Fibroblast of the aortic adventitia (primary cell): ENCODE measurements at regions not wholly inside any gene's neighbourhood (a gene's known extent, or its start where the extent isn't known, plus 50 kb on each side); places are given as distances from the start of the nearest gene placed in this dataset.

Experiments
- DNase-seq: peaks from one replicate; pipeline ENCODE4 v3.0.0-alpha.2; 2010; ENCODE audit warnings: low read depth
- H3K4me3 ChIP-seq: 2 replicates; pipeline ENCODE4 v1.5.1; 2011; ENCODE audit warnings: low read depth, mild to moderate bottlenecking, control low read depth, low read length, moderate library complexity
- TF ChIP-seq, protein P1 (sequence below): IDR thresholded peaks from 2 replicates; pipeline ENCODE4 v1.5.1; 2011; ENCODE audit warnings: mild to moderate bottlenecking, low read length, control low read depth, inconsistent platforms; ENCODE audit not compliant: insufficient read depth

DNA sequence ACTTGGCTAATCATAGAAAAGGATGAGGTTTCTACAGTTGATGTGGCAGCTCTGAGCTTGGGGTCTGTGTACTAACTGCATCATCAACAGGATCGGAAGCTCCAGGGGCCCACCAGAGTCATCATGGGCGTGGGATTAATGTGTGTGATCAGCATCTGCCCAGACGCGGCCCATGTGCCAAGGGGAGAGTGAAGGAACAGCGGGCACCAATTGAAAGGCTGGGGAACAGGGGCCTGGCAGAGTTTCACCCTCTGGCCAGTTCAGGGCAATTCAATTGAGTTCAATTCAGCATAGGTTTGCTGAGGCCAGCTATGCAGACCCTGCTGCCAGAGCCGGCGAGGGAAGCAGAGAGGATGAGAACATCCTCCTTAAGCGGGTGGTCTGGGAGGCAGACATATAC is 260.0 kb upstream of the AJAP1 start:
- TF ChIP-seq, protein P1, sequence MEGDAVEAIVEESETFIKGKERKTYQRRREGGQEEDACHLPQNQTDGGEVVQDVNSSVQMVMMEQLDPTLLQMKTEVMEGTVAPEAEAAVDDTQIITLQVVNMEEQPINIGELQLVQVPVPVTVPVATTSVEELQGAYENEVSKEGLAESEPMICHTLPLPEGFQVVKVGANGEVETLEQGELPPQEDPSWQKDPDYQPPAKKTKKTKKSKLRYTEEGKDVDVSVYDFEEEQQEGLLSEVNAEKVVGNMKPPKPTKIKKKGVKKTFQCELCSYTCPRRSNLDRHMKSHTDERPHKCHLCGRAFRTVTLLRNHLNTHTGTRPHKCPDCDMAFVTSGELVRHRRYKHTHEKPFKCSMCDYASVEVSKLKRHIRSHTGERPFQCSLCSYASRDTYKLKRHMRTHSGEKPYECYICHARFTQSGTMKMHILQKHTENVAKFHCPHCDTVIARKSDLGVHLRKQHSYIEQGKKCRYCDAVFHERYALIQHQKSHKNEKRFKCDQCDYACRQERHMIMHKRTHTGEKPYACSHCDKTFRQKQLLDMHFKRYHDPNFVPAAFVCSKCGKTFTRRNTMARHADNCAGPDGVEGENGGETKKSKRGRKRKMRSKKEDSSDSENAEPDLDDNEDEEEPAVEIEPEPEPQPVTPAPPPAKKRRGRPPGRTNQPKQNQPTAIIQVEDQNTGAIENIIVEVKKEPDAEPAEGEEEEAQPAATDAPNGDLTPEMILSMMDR = no peak
- H3K4me3 ChIP-seq = no peak overlapping the region
- no peak for DNase-seq

DNA sequence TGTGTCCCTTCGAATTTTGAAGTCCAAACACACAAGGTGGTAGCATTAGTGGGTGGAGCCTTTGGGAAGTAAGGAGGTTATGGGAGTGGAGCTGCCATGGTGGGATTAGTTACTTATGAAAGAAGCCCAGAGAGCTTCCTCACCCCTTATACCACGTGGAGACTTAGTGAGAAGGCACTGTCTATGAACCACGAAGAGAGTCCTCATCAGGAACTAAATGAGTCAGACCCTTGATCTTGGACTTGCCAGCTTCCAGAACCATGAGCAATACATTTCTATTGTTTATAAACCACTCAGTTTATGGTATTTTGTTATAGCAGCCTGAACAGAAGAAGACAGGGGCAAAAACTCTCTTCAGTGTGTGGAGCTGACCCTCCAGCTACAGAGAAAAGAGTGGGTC is 259.3 kb upstream of the AJAP1 start:
- no peak for DNase-seq
- TF ChIP-seq, protein P1 = no peak
- H3K4me3 ChIP-seq = no peak overlapping the region

DNA sequence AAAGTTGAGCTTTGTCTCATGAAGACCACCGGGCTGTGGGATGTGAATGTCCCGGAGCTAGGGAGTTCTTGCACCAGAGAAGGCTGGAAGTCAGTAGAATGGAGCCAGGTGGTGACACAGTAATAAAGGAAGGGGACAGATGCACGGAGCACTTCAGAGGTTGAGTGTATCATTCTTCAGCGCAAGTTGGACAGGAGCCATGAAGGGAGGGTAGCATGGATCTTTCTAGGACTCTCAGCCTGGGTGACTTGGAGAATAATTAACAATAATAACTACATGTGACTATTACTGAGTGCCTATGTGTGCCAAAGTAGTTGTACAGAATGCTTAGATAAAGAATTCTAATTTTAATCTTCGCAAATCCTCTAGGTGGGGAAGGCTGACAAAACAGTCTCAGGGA is 258.7 kb upstream of the AJAP1 start:
- TF ChIP-seq, protein P1 = no peak
- DNase-seq = no peak
- no peak overlapping the region for H3K4me3 ChIP-seq

DNA sequence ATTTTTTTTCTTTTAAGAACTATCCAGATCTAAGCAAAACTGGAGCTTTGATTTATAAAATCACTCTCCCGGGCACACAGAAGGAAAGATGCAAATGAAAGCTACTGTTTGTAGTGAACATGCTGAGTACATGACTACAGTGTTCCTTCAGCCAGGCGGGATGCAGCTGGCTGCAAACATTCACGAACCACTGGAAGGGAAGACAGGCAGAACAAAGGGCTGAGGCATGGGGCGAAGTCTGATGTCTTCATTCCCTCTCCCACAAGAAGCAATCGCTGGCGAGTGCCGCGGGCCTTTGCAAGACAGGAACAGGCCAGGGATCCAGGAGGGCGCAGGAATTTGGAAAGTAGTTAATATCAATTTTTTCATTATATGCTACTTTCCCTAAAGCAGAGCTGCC is 257.9 kb upstream of the AJAP1 start:
- TF ChIP-seq, protein P1 = no peak
- no peak for DNase-seq
- no peak overlapping the region for H3K4me3 ChIP-seq

DNA sequence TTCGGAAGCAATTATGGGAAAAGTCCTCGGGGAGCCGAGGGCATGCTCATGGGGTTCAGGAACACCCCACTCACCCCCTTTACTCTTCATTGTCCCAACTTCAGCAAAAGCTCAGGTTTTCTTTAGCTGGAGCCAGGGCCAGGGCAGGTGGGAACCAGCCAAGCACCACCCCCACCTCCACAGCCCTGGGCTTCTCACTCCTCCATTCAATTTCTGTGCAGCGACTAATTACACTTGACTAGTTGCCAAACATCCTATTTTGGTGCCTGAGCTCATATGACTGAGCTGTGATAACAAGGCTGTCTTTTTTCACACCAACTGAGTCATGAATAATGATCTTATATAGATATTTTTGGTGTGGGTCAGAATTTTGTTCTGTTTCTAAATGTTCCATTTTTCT is 257.2 kb upstream of the AJAP1 start:
- TF ChIP-seq, protein P1 = no peak
- no peak for DNase-seq
- no peak overlapping the region for H3K4me3 ChIP-seq

DNA sequence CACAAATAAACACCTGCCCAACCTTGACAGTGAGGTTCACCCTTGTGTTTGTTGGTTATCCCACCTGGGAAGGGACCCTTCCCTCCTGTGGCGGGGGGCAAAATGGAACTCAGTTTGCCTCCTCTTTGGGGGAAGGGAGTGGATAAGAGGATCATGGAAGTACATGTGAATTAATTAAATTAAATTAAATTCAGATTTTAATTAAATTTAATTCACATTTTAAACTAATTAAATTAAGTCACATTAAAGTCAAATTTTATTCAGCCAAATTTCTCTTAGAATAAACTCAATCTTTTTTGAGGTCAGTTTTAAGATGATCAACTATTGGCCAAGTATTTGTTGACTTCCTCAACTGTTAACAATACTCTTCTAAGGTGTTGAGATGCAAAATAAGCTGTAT is 252.4 kb upstream of the AJAP1 start:
- no peak for DNase-seq
- H3K4me3 ChIP-seq = no peak overlapping the region
- TF ChIP-seq, protein P1 = no peak

DNA sequence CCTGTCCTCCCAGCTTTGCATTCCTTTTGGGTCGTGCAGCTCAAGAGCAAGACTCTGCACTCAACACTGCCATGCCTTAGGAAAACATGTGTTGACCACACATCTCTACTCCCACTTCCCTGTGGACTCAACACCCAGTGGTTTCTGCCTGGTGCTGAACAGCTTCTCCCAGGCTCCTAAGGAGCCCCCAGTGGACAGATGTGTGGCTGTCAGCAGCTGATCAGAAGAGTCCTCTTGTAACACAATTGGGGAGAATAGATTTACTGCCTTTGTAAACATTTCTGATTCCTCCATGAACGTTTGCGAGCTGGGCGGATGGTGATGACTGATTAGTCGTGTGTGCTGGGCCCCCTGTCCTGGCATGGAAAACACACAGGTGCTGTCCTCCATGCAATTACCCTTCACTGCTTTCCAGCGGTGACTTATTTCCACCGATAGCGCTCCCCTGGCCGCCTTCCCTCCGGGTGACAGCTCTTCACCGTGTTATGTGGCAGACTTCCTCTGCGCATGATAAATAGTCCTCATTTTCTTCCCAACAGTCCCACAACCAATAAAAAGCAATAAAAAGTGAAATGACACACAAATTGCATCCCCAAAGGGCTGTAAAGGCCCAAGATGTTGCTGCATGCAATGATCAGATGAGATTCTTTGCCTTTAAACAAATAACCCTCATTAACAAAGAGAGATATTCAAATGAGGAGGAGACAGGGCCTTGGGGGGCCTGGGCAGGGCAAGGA is 249.4 kb upstream of the AJAP1 start:
- TF ChIP-seq, protein P1 = no peak
- no peak for DNase-seq

More for the DNA sequence above, 249.4 kb upstream of the AJAP1 start:
- no peak overlapping the region for H3K4me3 ChIP-seq
